Limb (tissue), 2 donors: ENCODE measurements at regions not wholly inside any gene's neighbourhood (a gene's known extent, or its start where the extent isn't known, plus 50 kb on each side); places are given as distances from the start of the nearest gene placed in this dataset.

Experiments used
- DNase-seq, 2 donors: peaks; one replicate each; pipeline ENCODE4 v3.0.0-alpha.2; 2016; ENCODE audit errors: extremely low spot score in 2 of 2

DNA sequence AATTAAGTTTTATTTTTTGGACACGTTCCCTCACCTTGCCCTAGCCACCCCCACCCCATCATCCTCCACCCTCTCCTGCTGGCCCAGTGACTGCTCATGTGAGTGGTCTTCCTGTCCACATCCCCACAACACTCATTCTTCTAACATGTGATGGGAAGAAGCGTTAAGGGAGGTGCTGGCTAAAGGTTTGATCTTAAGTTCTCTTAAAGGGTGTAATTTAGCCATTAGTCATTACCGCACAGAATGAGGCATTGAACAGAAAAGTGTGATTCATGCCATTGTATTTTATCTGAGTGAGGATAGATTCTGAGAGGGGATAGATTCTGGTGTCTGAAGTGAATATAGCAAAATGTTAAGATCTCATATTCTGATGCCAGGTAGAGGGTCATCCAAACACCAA is 272.9 kb upstream of the TPM1 start:
- DNase-seq, result no peak

DNA sequence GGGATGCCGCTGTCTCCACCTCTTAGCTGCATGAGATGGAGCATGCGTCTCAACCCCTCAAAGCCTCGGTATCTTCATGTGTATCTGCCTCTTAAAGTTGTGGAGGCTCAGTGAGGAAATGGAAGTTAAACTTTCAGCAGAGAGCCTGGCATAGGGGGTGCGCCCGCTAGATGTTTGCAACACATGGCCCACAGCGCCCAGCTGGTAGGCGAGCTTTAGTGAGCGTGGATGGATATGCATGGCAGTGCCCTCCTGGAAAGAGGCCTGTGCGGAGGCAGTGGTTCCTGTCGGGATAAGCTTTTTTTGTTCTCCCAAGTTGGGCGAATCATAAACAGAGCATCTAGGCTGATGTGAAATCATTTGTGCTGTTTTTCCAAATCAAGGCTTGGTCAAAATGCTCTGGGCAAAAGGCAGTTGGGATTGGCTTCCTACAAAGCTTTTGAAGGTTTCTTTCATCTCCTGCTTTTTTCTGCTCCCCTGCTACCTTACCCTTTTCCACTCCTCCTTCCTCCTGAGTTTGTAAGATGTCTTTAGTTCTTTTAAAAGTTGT is 272.4 kb upstream of the TPM1 start:
- DNase-seq, result no peak

GRCh38 chr15:62770752-62771151 is 271.8 kb upstream of the TPM1 start:
- no peak for DNase-seq

DNA sequence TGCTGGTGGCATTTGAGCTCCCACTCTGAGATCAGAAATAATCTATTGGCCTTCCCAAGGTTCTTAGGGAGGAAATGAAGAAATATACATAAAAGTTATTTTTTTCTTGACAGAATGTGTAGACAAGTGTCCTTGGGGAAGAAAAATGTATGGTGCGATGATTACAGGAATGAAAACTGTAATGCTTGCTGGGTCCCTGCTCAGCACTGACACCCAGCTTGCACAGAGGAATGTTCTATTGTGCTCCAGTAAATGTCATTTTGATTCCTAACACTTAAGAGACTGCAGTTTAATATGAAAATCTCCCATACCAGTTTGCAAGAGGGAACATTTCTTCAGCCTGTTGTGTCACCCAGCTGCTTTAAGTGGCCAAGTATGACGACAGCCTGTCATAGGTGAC is 271.3 kb upstream of the TPM1 start:
- DNase-seq, result no peak

DNA sequence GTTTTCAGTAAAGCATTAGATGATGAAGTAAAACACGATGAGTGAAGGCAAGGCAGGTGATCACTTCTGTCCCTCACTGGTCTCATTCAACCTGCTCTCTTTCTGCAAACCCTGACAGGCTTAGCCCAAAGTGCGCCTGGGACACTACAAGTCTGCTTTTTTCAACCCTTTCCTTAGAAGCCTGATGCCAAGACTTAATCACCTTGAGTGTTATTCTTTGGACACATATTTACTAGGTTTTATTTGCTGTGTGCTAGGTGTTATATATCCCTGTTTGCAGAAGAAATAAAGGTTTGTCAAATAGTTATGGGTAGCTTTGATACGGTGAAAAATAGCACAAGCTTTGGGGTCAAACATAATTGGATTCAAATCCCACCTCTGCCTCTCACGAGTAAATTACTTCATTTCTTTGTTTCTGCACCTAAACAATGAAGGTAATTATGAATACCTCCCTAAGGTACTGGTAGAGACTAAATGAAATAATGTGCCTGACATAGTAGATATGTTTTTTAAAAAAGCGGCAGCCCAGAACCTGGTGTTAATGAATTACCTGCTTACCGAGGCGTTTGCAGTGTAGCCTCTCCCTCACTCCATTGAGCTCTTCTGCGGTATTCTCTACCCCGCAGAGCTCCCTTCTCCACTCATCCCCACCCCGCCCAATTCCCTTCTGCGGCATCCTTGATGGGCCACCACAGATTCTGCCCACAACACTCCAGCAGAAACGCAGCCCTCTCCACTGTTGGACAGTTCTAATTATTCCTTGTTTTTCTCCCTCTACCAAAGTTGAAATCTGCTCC is 269.0 kb upstream of the TPM1 start:
- no peak for DNase-seq

DNA sequence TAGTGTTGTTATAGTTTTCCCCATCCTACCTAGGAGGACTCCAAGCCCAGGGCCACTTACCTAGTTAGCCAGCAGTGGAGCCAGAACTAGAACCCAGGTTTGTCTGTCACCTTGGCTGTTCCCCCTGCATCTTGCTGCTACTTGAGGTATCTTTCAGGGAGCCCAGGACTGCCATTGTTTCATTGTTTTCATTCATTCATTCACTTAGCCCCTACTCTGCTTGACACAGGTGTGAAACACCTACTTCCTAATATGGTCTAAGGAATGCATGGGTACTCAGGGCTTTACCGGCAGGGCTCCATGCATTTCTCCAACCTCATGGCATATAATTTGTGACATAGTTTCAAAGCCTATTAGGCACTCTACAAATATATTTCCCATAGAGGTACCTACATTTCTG is 266.6 kb upstream of the TPM1 start:
- no peak for DNase-seq

- DNase-seq, result no peak
These were observed 264.9 kb upstream of the TPM1 start for GRCh38 chr15:62777671-62778070.

GRCh38 chr15:62779036-62779770 is 263.3 kb upstream of the TPM1 start:
- no peak for DNase-seq

- no peak for DNase-seq
These were observed 262.6 kb upstream of the TPM1 start for GRCh38 chr15:62779899-62780298.

- DNase-seq, result no peak
These were observed 261.5 kb upstream of the TPM1 start for GRCh38 chr15:62781081-62781497.

- peak; percentile 63 to 74 for DNase-seq
These were observed 260.3 kb upstream of the TPM1 start for GRCh38 chr15:62782071-62782841.

DNA sequence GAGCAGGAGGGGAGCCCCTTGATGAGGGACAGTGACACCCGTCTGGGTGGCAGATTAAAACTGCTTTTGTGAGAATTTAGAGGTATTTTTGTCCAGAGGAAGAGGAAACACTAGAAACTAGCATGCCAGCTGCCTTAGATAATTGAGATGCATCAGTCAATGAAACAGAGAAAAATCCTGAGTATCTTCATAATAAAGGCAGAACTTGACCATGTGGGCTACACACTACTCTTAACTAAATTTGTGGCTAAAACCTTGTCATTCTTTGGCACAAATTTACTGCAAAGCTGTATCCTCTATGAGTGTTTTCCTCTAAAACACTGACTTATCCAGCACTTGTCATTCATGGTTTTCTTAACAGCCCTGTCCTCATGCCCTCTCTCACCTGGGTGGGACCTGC is 259.7 kb upstream of the TPM1 start:
- DNase-seq, result no peak

DNA sequence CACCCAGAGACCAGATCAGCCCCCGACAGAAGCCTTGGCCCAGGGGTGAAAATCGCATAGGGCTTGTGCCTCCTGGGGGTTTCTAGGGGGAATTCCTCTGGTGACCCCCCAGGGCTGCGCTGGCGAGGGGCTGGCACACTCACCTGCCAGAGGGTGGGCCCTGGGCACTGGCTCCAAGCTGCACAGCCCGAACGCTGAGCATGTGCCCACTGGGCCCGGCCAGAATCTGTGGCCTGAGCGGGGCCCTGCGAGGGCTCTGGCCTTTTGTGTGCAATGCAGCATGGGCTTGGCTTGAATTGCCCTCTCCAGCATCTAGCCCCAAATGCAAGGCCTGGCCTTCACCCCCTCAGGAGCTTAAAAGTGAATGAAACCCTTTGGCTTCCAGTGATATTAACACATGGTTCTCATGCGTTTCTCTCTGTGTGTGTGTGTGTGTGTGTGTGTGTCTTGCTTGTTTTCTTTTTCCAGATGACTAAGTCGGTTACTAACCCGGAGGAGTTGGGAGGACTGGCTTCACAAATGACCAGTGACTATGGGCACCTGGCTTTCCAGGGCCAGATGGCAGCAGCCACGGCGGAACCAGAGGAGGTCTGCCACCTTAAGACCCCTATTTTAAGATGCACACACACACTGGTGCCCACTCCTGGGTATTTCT is 259.1 kb upstream of the TPM1 start:
- DNase-seq, result no peak

DNA sequence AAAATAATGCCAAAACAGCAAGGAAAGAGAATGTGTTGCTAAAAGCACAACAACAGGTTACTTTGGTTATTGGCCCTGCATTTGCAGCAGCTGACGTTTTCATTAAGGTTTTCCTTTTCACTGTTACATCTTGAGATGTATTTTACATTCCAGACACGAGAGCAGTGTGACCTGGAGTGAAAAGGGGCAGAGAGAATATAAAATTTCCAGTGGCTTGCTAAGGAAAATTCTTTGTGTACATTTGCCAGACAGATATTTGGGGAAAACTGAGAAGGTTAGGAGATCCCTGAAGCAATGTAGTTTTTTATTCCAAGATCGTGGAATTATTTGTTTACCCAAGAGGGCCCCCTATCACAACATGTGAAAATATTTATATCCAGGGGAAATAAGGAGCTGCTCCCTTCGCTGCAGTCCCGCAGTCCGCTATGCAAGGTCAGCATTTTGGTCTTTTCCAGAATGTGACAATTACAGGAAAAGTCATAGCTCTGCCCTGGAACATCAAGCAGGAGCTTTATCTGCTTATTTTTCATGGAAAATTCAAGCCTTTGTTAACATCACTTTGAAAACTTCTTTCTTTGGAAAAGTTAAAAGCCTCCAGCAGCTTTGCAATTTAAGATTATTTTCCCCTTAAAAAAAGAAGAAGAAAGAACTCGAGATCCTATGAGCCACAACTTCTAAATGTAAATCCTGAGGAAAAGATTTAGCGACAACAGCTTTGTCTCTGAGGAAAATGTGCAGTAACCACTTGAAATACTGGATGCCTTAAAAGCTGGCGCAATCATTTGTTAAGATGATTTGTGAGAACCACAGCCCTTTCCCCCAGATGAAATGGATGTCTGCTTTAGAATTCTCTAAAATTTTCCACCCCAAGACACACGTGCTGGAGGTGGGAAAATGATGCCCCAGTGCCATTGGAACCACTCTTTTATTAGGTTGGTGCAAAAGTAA is 256.4 kb upstream of the TPM1 start:
- DNase-seq, result peak in 1 of 2 donors; percentile 40

GRCh38 chr15:62787401-62787800 is 255.1 kb upstream of the TPM1 start:
- DNase-seq, result no peak

DNA sequence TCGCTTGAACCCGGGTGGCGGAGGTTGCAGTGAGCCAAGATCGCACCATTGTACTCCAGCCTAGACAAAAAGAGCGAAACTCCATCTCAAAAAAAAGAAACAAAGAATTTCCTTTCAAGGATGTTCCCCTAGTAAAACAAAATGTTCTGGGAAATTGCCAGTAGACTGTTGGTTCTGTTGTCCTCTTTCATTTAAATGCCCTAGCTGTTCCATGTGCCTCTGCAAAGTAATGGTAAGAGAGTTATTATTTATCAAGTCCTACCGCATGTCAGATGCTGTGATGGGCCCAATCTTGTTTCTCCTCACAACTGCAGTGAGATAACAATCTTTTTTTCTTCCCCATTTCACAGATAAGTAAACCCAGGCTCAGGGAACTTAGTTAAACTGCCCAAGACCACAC is 254.3 kb upstream of the TPM1 start:
- DNase-seq, result no peak

GRCh38 chr15:62790546-62790945 is 252.0 kb upstream of the TPM1 start:
- no peak for DNase-seq

DNA sequence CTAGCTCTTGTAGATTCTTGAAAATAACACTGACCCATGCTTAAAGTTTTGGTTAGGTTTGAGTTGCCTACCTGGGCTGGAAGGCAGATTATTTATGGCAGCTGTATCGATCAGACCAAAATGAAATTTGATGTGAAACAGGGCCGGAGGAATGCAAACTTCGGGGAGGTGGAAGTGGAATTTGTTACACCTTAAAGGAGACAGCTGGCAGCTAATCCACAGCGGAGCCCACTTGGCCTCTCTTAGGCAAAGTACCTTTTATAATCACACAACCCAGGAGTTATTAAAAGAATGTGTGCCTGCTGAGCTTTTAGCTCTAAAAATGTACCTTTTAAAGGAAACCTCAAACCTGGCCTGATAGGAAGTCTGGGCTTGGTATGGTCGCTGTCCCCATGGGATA is 250.9 kb upstream of the TPM1 start:
- no peak for DNase-seq

GRCh38 chr15:62792986-62793751 is 249.4 kb upstream of the TPM1 start:
- peak in 1 of 2 donors; percentile 15 for DNase-seq
